Activated naive CD4-positive, alpha-beta T cell (primary cell): ENCODE measurements at regions not wholly inside any gene's neighbourhood (a gene's known extent, or its start where the extent isn't known, plus 50 kb on each side); places are given as distances from the start of the nearest gene placed in this dataset.

Source experiments
- DNase-seq, 4 experiments: peaks; one replicate each; lab custom pipeline; 2025; lab: John Stamatoyannopoulos, UW

DNA sequence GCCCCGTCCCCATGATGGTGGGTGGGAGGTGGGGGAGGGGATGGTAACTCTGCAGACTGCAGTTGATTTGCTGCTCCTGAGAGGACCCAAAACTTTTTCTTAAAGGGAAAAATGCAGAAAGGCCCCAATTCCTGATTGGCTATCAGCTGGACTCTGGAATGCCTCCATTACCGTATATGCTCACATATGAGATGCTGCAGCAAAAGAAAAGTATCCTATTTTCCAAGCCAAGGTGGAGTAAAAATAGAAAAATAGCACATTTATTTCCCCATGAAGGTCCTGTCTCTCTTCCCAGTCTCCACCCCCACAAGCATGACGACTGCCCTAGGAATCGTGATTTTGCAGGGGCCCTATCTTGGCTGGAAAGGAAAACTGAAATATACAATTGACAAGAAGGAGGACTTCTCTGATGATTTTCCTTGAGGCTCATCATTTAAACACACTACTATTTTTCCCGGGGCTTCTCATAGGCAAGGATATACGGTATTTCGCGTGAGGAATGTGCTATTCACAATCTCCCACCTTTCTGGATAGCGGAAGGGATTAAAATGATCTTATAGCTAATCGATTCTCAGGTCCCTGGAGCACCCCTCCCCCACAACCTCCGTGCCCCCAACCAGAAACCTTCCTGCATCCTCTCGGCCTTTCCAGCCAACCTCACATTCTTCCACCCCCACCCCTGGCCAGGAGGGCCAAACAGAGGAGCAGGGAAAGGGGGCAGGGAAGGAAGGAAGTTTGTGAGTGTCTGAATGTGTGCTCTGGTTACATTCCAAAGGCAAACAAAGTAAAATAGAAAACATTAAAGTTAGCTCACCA lies 138.9 kb upstream of the CCND2 start:
- DNase-seq: no peak

DNA sequence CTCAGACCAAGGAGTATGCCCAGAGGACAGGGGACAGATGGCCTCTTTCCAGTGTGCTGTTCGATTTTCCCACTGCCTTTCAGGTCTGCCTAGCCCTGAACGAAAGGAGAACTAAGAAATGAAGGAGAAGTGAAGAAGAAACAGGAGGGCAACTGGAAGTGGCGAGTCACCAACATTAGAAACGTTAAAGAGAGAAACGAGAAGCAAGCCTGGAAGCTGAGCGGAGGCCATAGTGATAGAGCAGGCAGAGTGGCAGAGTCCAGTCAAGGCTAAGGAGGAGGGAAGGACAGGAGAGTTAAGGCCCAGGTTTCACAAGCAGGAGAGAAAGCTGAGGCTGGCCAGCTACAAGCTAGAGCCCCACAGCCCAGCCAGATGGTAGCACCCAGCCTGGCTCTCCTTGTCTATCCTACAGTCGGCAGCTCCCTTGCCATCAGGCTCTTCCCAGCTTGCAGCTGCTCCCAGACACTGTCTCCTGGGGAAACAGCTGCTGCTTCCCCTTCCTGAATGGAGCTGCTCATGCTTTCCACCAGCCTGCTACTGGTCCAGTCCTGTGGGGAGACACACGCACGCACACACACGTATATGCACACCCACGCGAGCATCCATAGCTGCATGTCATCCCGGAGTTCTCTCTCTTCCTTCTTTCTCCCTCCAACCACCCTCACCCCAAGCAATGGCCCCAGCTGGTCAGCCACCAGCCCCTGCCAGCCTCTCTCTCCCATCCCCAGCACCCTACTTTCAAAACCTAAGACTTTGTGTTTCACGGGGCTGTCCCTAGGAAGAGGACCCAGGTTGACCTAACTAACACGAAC lies 139.7 kb upstream of the CCND2 start:
- no peak for DNase-seq

DNA sequence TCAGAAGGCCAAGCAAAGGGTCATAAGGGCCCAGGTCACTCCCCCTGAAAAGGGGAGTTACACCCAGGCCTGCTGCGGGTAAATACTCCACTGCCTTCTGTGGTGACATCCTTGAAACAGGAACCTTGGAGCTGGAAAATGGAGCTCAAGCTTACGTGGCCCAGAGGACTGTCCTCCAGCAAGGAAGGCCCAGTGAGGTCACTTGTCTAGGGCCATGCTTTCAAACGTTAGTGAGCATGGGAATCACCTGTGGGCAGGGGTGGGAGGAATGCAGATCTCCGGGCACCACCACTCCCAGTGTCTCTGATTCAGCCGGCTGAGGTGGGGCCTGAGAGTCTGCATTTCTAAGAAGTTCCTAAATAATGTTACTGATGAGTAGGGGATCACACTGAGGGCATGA lies 140.5 kb upstream of the CCND2 start:
- DNase-seq: no peak

DNA sequence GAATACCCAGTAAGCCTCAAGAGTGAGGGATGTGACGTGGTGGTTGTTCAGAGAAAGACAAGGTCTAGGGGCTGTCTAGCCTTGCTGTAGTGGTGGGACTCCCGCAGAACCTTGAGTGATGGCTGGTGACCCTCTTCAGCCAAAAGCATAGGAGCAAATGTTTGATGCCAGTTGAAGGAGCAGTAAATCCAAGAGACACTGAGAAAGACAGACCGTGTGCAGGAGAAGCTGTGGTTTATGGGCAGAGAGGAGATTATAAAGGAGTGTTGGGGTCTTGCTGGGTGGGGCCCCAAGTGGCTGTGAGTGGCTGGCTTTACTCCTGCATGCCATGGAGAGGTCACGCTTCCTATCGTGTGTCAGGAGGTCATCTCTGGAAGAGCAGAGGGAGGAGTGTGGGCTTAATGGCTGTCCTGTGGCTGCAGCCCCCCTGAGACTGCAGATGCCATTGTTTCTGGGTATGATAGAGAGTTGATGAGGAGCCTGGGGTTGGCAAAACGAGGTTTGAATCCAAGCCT lies 152.0 kb upstream of the CCND2 start:
- DNase-seq: no peak

DNA sequence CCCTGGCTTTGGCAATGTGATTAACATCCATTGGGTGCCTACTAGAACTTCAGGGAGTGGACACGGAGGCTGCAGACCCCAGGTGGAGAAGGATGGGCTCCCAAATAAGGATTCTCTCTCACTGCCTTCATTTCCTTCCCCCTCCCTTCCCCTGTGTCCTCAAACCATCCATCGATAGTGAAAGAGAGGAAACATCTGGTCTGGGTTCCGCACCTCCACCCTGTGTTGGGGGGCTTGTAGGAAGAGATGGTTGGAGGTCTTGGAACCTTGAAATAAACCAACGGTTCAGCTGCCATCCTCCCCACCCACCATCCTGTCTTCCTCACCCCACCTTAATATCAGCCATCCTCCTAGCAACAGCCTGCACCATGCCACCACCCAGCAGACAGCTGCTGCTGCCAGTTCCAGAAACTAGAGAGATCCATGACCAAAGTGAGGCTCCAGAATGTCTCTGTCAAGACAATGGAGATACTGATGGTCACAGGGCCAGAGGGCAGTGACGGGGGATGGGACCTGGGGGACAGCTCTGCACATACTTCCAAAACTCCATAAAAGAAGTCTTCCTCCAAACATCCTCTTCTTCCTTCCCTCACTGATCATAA lies 153.1 kb upstream of the CCND2 start:
- DNase-seq: no peak

DNA sequence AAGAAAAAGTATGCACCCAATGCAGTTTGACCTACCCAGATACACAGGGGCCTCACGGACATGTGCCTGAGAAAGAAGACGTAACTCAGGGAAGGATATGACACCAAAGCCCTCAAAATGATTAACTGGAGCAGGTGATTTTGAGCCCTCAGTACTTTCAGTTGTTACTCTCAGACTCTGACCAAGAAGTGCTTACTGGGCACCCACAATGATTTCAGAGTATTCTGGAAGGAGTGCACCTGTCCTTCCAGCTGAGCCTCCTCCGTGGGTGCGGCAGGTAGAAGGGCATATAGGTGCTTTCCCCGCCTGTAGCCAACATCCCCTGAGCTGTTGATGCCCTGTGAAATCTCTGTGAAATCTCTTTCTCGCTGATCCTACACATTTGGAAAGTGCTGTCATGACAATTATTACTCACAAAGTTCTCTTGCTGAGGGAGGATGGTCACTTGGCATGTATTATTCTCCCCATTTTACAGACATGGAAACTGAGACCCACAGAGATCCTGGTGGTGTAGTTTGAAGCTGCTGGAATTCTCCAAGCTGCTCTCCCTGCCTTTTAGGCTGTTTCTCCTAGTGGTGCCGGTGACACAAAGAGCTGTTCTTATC lies 154.3 kb upstream of the CCND2 start:
- no peak for DNase-seq

DNA sequence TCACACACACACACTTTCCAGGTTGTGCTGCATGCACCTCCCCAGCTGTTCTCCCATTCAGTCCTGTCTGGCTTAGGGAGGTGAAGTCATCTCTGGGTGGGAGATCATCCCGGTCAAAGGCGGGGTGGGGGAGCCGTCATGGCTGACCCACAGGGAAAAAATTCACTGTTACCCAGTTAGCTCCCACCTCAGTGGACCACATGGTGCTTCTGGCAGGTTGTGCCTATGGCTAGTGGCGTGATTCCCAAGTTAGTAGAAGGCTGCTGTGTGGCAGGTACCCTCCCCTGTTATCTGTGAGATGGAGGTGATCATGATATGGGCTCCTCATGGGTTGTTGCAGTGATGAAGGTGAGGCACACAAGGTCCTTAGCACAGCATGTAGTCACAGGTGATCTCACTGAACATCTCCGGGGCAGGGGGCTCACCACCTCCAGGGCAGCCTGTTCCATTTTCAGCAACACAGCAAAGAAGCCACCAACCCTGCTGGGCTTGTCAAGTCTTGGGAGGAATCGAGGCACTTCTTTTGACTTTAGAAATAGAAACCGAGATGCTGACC lies 154.9 kb upstream of the CCND2 start:
- DNase-seq: no peak

DNA sequence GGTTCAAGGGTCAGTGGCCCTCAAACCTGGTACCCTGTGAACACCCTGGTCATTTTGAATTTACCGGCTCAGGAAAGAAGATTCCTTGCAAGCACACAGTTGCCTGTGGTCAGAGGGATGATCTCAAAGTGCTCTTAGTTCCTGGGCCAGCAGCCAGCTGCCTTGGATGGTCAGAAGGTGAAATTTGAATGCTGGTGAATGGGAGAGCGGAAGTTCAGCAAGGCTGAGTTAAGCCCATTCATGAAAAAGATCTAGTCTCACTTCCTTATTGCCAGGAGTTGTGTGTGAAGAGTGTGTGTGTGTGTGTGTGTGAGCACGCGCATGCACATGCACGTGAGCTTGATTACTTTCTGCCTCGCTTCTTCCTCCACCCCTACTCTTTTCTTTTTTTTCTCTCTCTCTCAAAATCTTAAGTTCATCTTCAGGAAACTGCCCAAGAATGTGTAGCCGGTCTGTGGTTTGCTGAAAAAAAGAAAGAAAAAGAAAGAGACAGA lies 155.5 kb upstream of the CCND2 start:
- no peak for DNase-seq

DNA sequence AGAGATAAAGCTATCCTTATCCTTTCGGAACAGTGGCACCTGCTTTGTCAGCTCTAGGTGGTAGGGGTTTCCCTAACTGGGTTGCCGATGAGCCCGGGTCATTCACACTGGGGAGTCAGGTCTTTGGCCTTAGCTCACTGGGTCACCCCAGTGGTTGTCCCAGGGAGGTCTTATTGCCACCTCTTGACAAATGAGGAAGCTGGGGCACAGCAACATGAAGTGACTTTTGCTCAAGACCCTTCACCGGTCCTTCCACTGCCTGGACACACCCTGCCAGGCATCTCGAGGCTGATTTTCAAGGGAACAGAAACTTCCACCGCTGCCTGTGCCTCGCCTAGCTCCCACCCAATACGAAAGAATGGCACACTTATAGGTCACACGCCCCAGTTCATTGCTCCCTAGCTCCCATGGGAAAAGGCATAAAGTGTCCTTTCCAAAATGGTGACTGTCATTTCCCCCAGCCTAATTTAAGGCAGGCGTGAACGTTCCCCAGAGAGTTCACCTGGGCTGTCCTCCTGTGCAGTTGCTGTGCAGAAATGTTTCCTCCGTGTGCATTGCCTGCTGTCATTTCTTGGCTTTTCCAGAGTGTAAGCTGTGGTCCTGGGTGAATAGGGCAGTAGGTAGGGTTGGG lies 156.1 kb upstream of the CCND2 start:
- DNase-seq: no peak

DNA sequence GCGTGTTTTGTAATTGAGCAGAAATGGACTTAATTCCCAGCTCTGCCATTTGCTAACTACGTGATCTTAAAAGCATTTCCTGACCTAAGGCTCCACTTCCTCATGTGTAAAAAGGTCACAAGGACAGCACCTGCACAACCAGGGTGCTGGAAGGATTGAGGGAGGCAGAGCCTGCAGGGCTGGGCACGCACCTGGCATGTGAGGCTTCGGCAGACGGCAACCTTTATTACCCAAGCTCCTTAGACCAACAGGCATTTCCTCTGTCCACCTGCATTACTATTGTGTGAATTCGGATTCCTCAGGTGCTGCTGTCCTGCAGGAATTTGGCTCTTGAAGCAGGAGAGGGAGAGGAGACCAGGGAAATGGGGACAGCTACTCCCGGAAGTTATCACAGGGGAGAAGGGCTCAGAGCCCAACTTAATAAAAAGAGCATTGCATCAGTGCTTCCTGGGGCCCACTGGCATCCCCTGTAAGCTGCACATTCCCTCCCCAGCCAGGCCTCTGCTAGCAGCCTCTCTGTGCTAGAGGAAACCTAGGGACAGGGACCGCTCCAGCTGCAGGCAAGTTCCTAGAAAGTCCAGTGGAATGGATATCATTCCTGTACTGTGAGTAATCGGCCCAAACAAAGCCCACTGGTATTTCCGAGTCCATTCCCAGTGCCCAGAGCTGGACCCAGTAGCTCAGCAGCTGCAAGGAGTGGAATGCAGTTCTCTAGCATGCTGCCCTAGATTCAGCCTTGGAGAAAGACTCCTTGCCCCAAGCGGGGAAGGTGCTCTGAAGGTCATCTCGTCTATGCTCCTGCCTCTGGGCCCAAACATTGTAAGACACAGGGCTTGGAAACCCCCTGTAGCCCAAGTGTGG lies 157.1 kb upstream of the CCND2 start:
- no peak for DNase-seq

DNA sequence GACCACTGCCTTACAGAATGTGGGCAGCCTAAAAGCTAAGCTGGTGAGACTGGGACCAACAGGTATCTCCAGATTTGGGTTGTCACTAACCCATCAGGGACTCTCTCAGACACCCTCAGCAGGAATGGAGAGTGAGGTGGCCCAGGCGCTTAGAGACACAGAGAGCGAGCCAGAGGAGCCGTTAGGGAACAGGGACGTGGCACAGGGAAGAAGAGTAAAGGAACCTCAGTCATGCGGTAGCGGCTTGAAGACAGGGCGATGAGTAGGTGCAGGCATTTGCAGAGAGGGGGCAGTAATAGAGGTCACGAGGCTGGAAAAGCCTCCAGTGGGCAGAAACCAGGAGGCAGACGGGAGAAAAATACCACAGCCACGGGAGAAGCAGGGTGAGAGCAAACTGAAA lies 158.0 kb upstream of the CCND2 start:
- DNase-seq: no peak

DNA sequence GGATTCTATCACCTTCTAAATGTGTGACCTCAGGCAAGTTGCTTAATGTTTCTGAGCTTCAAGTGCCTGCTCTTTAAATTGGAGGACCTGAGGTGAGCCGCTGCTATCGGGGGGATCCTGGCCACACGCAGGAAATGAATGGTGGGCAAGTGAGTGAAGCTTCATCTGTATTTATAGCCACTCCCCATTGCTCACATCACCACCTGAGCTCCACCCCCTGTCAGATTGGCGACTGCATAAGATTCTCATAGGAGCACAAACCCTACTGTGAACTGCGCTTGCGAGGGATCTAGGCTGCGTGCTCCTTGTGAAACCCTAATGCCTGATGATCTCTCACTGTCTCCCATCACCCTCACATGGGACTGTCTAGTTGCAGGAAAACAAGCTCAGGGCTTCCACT lies 158.6 kb upstream of the CCND2 start:
- DNase-seq: no peak

DNA sequence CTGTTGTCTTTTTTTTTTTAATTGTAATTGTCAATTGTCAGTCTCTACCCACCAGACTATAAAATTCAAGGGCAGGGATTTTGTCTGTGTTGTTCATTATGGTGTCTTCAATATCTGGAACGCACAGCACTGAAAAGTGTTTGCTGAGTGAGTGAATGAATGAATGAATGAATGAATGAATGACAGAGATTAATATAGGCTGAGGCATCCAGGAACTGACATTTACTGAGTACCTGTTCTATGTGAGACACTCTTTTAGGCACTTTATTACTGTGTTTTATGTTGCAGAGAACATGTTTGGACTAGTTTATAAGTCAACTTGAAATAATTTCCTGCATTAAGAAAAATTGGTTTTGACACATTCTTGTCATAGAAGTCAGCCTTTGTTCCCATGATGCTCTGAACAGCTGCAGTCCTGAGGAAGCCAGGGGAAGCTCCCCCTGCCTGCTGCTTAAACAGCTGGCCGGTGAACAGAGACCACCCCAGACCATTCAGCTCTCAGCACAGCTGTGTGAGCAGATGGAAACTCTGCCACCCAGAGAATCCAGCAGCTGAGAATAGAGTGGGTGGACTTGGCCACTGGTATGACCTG lies 160.7 kb upstream of the CCND2 start:
- DNase-seq: no peak

DNA sequence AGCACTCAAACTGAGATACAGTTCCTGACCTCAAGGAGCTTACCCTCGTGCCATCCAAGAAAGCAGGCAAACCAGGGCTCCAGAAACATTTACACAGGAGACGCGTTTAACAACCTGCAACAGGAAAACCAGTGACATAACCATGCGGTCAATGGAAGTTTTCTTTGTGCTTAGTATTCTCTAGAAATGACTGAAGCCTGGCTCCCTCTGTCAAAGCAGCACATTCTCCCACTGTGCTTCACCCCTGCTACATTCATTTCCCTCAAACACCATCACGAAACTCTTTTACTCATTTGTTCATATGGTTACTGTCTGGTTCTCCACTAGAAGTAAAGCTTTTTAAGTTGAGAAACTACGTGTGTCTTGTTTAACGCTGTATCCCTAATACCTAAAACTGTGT lies 161.3 kb upstream of the CCND2 start:
- DNase-seq: no peak

DNA sequence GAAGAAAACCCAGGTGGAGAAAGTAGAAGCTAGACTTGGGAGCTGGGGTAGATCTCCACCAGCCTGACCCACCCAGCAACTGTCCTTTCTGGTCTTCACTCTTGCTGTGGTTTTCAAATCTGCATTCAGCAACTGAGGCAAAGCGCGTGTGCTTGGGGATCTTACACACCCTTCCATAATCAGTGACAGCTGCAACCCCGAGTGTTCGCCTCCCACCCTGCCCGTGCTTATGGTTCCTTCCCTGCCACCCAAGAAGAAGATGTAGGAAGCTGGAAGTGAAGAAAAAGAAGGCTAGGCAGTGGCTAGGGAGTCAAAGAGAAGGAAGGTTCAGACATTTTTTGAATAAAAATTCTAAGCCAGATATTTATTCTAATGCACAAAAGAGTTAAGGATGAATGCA lies 162.6 kb upstream of the CCND2 start:
- no peak for DNase-seq

DNA sequence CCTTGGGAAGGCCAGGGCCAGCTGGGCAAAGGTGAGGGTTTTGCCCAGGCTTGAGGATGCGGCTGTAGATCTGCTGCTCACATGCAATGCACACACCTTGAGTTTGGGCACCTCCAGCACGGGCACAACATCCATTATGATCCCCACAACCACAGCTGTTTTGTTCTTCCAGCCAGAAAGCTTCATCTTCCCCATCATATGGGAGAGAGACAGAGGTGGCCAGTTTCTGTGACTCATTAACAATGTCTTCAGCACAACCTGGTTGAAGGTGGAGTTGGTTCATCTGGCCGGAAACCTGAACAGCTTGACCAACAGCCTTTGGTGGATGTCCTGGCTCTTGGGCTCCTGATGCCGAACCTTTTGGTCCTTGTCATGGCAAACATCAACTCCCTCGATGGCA lies 163.7 kb upstream of the CCND2 start:
- no peak for DNase-seq

DNA sequence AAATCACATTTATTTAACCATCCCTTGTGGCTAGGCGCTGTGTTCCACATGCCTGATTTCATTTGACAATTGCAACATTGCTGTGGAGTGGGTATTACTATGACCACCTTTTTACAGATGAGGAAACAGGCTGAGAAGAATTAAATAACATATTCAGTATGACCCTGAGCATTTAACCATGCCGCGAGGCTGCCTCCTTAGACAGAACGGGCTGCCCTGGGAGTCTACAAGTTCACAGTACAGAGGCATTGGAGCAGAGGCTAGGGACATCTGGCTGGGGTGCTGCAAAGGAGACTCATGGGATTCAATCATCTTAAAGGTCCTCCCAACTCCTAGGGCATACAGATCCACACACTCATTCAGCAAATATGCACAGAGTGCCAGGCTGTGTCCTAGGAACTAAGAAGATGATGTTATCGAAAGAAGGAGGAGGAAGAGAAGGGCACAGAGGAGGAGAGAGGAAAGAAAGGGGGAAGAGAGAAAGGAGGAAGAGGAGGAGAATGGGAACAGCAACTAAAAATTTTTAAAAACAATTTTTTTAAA lies 164.7 kb upstream of the CCND2 start:
- no peak for DNase-seq

DNA sequence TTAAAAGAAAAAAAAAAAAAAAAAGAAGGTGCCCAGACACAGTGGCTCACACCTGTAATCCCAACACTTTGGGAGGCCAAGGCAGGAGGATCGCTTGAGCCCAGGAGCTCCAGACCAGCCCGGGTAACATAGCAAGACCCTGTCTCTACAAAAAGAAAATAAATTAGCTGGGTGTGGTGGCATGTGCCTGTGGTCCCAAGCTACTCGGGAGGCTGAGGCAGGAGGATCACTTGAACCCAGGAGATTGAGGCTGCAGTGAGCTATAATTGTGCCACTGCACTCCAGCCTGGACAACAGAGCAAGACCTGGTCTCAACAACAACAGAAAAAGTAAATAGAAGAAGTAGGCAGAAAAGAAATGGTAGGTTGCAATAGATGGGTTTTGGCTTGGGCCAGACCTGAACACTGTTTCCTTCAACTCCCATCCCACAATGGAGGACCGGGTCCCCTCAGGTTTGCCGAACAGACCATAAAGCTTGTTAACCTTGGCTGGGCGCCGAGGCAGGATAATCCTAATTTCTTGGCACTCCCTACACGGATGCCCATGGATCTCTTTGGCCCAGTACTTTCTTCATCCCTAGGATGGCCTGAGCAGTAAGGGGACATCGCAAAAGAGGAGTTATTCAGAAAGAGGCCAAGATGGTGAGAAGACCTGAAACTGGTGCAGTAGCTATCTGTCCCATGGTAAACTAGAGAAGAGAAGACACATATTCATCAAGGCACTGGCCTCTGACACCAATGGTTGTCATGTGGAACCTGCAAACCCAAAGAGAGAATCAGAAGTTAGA lies 165.5 kb upstream of the CCND2 start:
- DNase-seq: no peak

DNA sequence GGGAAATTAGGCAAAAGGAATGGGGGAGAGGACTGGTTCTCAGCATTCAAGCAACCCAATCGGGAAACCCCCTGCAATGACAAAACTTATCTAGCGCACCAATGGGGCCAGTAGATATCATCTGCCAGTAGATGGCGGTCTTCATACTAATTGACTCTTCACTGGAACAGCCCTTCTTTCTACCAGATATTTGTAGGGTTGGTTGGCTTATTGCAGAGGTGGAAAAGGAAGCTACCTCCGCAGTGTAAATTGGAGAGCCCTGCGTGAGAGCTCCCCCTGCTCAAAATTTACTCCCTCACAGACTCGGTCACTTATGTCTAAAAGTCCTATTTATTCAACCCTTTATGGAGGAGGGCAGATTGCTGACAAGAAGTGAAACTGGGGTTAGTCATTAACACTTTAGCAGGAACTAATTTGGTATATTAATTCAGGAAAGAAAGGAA lies 166.1 kb upstream of the CCND2 start:
- peak in 2 of 4 experiments; percentile 7 to 17 for DNase-seq
